NT2/D1 (cell line): ENCODE measurements at regions not wholly inside any gene's neighbourhood (a gene's known extent, or its start where the extent isn't known, plus 50 kb on each side); places are given as distances from the start of the nearest gene placed in this dataset.

Experiments used
- YY1 ChIP-seq: IDR thresholded peaks from 2 replicates; pipeline ENCODE4 v1.6.1; 2011; ENCODE audit not compliant: insufficient read length, insufficient read depth
- ZNF274 ChIP-seq: IDR thresholded peaks from 2 replicates; pipeline ENCODE4 v1.6.1; 2011; ENCODE audit warnings: mild to moderate bottlenecking, low read depth, low read length

- TF ChIP-seq ZNF274 (no peak), YY1 (no peak)
These were observed 183.2 kb downstream of the HDGFL1 start for GRCh38 chr6:22752522-22752921.
